Motor neuron (in vitro differentiated cells): ENCODE measurements at regions not wholly inside any gene's neighbourhood (a gene's known extent, or its start where the extent isn't known, plus 50 kb on each side); places are given as distances from the start of the nearest gene placed in this dataset.

Experiments used
- ATAC-seq, 8 experiments: fragments of 200-7000 bp; cut with Tn5 transposase; replicated peaks in 6 of 8; 2 replicates each; pipeline ENCODE4 v1.8.0; 2021; ENCODE audit warnings: mild to moderate bottlenecking in 8 of 8, moderate library complexity in 8 of 8
- H3K27ac ChIP-seq, 2 donors: fragments of 250-450 bp; sonication (Bioruptor Pico); 2 replicates each; pipeline ENCODE4 v1.9.0; 2021; ENCODE audit warnings: antibody characterized with exemption in 2 of 2, mild to moderate bottlenecking in 2 of 2, moderate library complexity in 1 of 2
- H3K4me1 ChIP-seq, 2 donors: fragments of 250-450 bp; sonication (Bioruptor Pico); replicated peaks in 1 of 2; 2 replicates each; pipeline ENCODE4 v1.6.1; 2021; ENCODE audit warnings: antibody characterized with exemption in 2 of 2, mild to moderate bottlenecking in 2 of 2, moderate library complexity in 1 of 2
- H3K4me3 ChIP-seq, 5 donors: fragments of 250-450 bp; sonication (Bioruptor Pico); 2 replicates each; pipeline ENCODE4 v1.9.0; 2021; ENCODE audit warnings: antibody characterized with exemption in 5 of 5, mild to moderate bottlenecking in 5 of 5, moderate library complexity in 4 of 5
- WGBS, 10 experiments: fragments of 450-650 bp; shearing (Covaris generic); methylation state at CpG; one replicate each; pipeline ENCODE4 v1.0.0; 2022; 5-methylcytosine and 5-hydroxymethylcytosine counted together
- in situ Hi-C, 9 experiments: fragments of 400-800 bp; cut with MboI; loops; one replicate each; pipeline ENCODE4 v1.15.0; 2021; ENCODE audit warnings: low sequenced_read_pairs in 9 of 9, low pct_unique_long_range_greater_than_20kb in 2 of 9; ENCODE audit not compliant: unreplicated experiment in 9 of 9

- H3K4me1 ChIP-seq, result no peaks in the 10 kb centered on the region
- in situ Hi-C loops, result no loop called here
- peak in 4 of 8 experiments; percentile 27 to 48 (median 34) for ATAC-seq
- H3K27ac ChIP-seq, result no peak overlapping the region
- no peak overlapping the region for H3K4me3 ChIP-seq
- 50 to 100% (median 71%) methylated on average over 2 of the region's 2 CpGs; no CpG with 5 or more reads in 4 of the 10 experiments for WGBS, 10 experiments
These were observed 80.8 kb upstream of the CMKLR1 start for GRCh38 chr12:108419949-108420348.

- no peak overlapping the region for H3K27ac ChIP-seq
- 0 to 86% (median 58%) methylated on average over 1 to 2 of the region's 2 CpGs; no CpG with 5 or more reads in 2 of the 10 experiments for WGBS, 10 experiments
- ATAC-seq, result peak in 2 of 8 experiments; percentile 42 to 70
- H3K4me1 ChIP-seq, result no peaks in the 10 kb centered on the region
- no peak overlapping the region for H3K4me3 ChIP-seq
- in situ Hi-C loops, result no loop called here
These were observed 79.2 kb upstream of the CMKLR1 start for GRCh38 chr12:108418164-108418890.

GRCh38 chr12:108414021-108414420, 74.9 kb upstream of the CMKLR1 start:
- Histone ChIP-seq H3K4me1 (no peaks in the 10 kb centered on the region), H3K27ac (no peak overlapping the region), H3K4me3 (no peak overlapping the region)
- 67 to 90% (median 83%) methylated on average over 3 to 5 of the region's 6 CpGs; no CpG with 5 or more reads in 6 of the 10 experiments for WGBS, 10 experiments
- ATAC-seq, result peak in 1 of 8 experiments; percentile 41
- in situ Hi-C loops, result no loop called here

- in situ Hi-C loops, result no loop called here
- H3K4me1 ChIP-seq, result no peaks in the 10 kb centered on the region
- ATAC-seq, result no peak
- H3K4me3 ChIP-seq, result no peak overlapping the region
- H3K27ac ChIP-seq, result no peak overlapping the region
- 33 to 83% (median 79%) methylated on average over 2 to 3 of the region's 3 CpGs; no CpG with 5 or more reads in 6 of the 10 experiments for WGBS, 10 experiments
These were observed 71.6 kb upstream of the CMKLR1 start for GRCh38 chr12:108410689-108411088.

GRCh38 chr12:108409481-108409880, 70.4 kb upstream of the CMKLR1 start:
- Histone ChIP-seq H3K4me3 (no peak overlapping the region), H3K27ac (no peak overlapping the region), H3K4me1 (no peaks in the 10 kb centered on the region)
- no peak for ATAC-seq
- WGBS, 10 experiments, result 47 to 91% (median 78%) methylated on average over 1 to 3 of the region's 3 CpGs; no CpG with 5 or more reads in 2 of the 10 experiments
- in situ Hi-C loops, result no loop called here

- WGBS, 10 experiments, result 0 to 80% (median 23%) methylated on average over 1 to 3 of the region's 3 CpGs; no CpG with 5 or more reads in 4 of the 10 experiments
- peak in 3 of 8 experiments; percentile 26 to 55 (median 38) for ATAC-seq
- no peak overlapping the region for H3K27ac ChIP-seq
- in situ Hi-C loops, result no loop called here
- H3K4me3 ChIP-seq, result no peak overlapping the region
- H3K4me1 ChIP-seq, result peaks cover 0 to 4% of the 10 kb centered on the region in 2 donors
These were observed 64.8 kb upstream of the CMKLR1 start for GRCh38 chr12:108403952-108404351.

GRCh38 chr12:108401964-108402363, 62.9 kb upstream of the CMKLR1 start:
- ATAC-seq, result no peak
- 0 to 100% (median 51%) methylated on average over 1 to 2 of the region's 3 CpGs; no CpG with 5 or more reads in 6 of the 10 experiments for WGBS, 10 experiments
- in situ Hi-C loops, result no loop called here

GRCh38 chr12:108400900-108401480, 61.9 kb upstream of the CMKLR1 start:
- peaks cover 0 to 4% of the 10 kb centered on the region in 2 donors for H3K4me1 ChIP-seq
- in situ Hi-C loops, result no loop called here
- ATAC-seq, result peak in 2 of 8 experiments; percentile 14 to 83
- no peak overlapping the region for H3K4me3 ChIP-seq
- 0 to 88% (median 43%) methylated on average over 1 to 3 of the region's 3 CpGs; no CpG with 5 or more reads in 2 of the 10 experiments for WGBS, 10 experiments
- no peak overlapping the region for H3K27ac ChIP-seq

More at GRCh38 chr12:108401964-108402363, 62.9 kb upstream of the CMKLR1 start:
- Histone ChIP-seq H3K27ac (no peak overlapping the region), H3K4me1 (peaks cover 0 to 4% of the 10 kb centered on the region in 2 donors), H3K4me3 (no peak overlapping the region)

GRCh38 chr12:108400481-108400880, 61.4 kb upstream of the CMKLR1 start:
- ATAC-seq, result no peak
- in situ Hi-C loops, result no loop called here
- Histone ChIP-seq H3K4me3 (no peak overlapping the region), H3K4me1 (peaks cover 0 to 4% of the 10 kb centered on the region in 2 donors), H3K27ac (no peak overlapping the region)
- WGBS, 10 experiments, result 80 to 83% methylated on average over 1 to 2 of the region's 2 CpGs; no CpG with 5 or more reads in 8 of the 10 experiments

- peaks cover 0 to 4% of the 10 kb centered on the region in 2 donors for H3K4me1 ChIP-seq
- peak in 3 of 8 experiments; percentile 18 to 33 (median 21) for ATAC-seq
- no peak overlapping the region for H3K4me3 ChIP-seq
- in situ Hi-C loops, result no loop called here
- no peak overlapping the region for H3K27ac ChIP-seq
- 21 to 82% (median 40%) methylated on average over 2 to 3 of the region's 3 CpGs; no CpG with 5 or more reads in 5 of the 10 experiments for WGBS, 10 experiments
These were observed 60.9 kb upstream of the CMKLR1 start for GRCh38 chr12:108400056-108400455.

- peak in 2 of 8 experiments; percentile 16 to 71 for ATAC-seq
- Histone ChIP-seq H3K27ac (no peak overlapping the region), H3K4me1 (peaks cover 0 to 4% of the 10 kb centered on the region in 2 donors), H3K4me3 (no peak overlapping the region)
- in situ Hi-C loops, result no loop called here
- 10 to 80% (median 58%) methylated on average over 1 to 4 of the region's 5 CpGs; no CpG with 5 or more reads in 5 of the 10 experiments for WGBS, 10 experiments
These were observed 60.4 kb upstream of the CMKLR1 start for GRCh38 chr12:108399514-108399913.

- Histone ChIP-seq H3K27ac (no peak overlapping the region), H3K4me3 (no peak overlapping the region), H3K4me1 (no peaks in the 10 kb centered on the region)
- ATAC-seq, result peak in 2 of 8 experiments; percentile 24 to 87
- in situ Hi-C loops, result no loop called here
- 15 to 100% (median 60%) methylated on average over 1 to 4 of the region's 5 CpGs; no CpG with 5 or more reads in 5 of the 10 experiments for WGBS, 10 experiments
These were observed 55.1 kb upstream of the CMKLR1 start for GRCh38 chr12:108394196-108394595.

GRCh38 chr12:108392284-108392683, 53.2 kb upstream of the CMKLR1 start:
- Histone ChIP-seq H3K4me3 (no peak overlapping the region), H3K4me1 (peaks cover 0 to under 1% of the 10 kb centered on the region in 2 donors), H3K27ac (no peak overlapping the region)
- in situ Hi-C loops, result no loop called here
- 32 to 100% (median 50%) methylated on average over 1 to 4 of the region's 5 CpGs; no CpG with 5 or more reads in 6 of the 10 experiments for WGBS, 10 experiments
- no peak for ATAC-seq
